HCT116 (cell line): ENCODE measurements at regions not wholly inside any gene's neighbourhood (a gene's known extent, or its start where the extent isn't known, plus 50 kb on each side); places are given as distances from the start of the nearest gene placed in this dataset.

ENCODE experiments used
- ATAC-seq: fragments of 200-7000 bp; cut with Tn5 transposase; 2 replicates; pipeline ENCODE4 v1.9.1; 2020; ENCODE audit warnings: mild to moderate bottlenecking, moderate library complexity
- BruUV-seq: library from RNA; stranded (reverse); fragments of 400-500 nt; replicated peaks from 2 replicates; lab custom pipeline; 2021; lab: Mats Ljungman, UMichigan
- CTCF ChIA-PET: fragments of 300-600 bp; sonication (Branson Sonifier 250); formaldehyde crosslinking; loops from one replicate; lab custom pipeline; 2021; ENCODE audit warnings: antibody characterized with exemption; lab: Charles Lee
- POLR2A ChIA-PET: fragments of 300-600, 350-600 bp; sonication (Branson Sonifier 250); formaldehyde crosslinking; loops from one replicate; lab custom pipeline; 2021; ENCODE audit warnings: antibody characterized with exemption; lab: Charles Lee
- RAD21 ChIA-PET, 2 experiments: fragments of 300-600 bp; sonication (Branson Sonifier 250); formaldehyde crosslinking; loops; one replicate each; lab custom pipeline; 2023; ENCODE audit warnings: low total read pairs in 2 of 2; ENCODE audit not compliant: uncharacterized antibody in 2 of 2, unreplicated experiment in 2 of 2, low non-redundant PET in 1 of 2; lab: Charles Lee
- DNase-seq: peaks from one replicate; pipeline ENCODE4 v3.0.0-alpha.2; 2010; ENCODE audit warnings: low read depth, low spot score
- H2AFZ ChIP-seq: fragments of 200-600 bp; shearing (Covaris generic), sonication (generic); 2 replicates; pipeline ENCODE4 v1.6.1; 2017; ENCODE audit warnings: low read depth, mixed run types, mixed read lengths, antibody characterized with exemption, low read length; ENCODE audit not compliant: poor library complexity, severe bottlenecking
- H3K27ac ChIP-seq: 2 replicates; pipeline ENCODE4 v1.5.1; 2012; ENCODE audit warnings: low read depth, low read length
- H3K27me3 ChIP-seq: fragments of 200-600 bp; sonication (generic); 2 replicates; pipeline ENCODE4 v1.6.1; 2016; ENCODE audit warnings: mixed run types, low read length, mixed read lengths; ENCODE audit not compliant: insufficient read depth
- H3K36me3 ChIP-seq, 2 experiments: fragments of 200-500 bp in 1 of 2; fragments of 200-600 bp in 1 of 2; sonication (Bioruptor generic) in 1 of 2; sonication (generic) in 1 of 2; 2 replicates each; pipeline versions ENCODE4 v1.5.1 to v1.6.1; 2014 to 2016; ENCODE audit warnings: low read length in 2 of 2, inconsistent platforms in 1 of 2, mixed read lengths in 1 of 2, mixed run types in 1 of 2; ENCODE audit not compliant: insufficient read depth in 2 of 2, control insufficient read depth in 1 of 2
- H3K4me1 ChIP-seq, 2 experiments: fragments of 200-600 bp in 1 of 2; sonication (generic) in 1 of 2; 2 replicates each; pipeline versions ENCODE4 v1.5.1 to v1.6.1; 2012 to 2017; ENCODE audit warnings: low read length in 2 of 2, inconsistent platforms in 1 of 2, mild to moderate bottlenecking in 1 of 2, mixed read lengths in 1 of 2, mixed run types in 1 of 2, moderate library complexity in 1 of 2; ENCODE audit not compliant: insufficient read depth in 2 of 2, control insufficient read depth in 1 of 2
- H3K4me2 ChIP-seq: fragments of 200-600 bp; sonication (generic); 2 replicates; pipeline ENCODE4 v1.6.1; 2017; ENCODE audit warnings: mixed run types, low read length, mixed read lengths
- H3K4me3 ChIP-seq, 2 experiments: fragments of 200-600 bp in 1 of 2; sonication (generic) in 1 of 2; replicated peaks in 1 of 2; 2 replicates each; pipeline ENCODE4 v1.5.1; 2011 to 2016; ENCODE audit warnings: low read length in 2 of 2, control low read depth in 1 of 2, low read depth in 1 of 2, mild to moderate bottlenecking in 1 of 2, mixed read lengths in 1 of 2, mixed run types in 1 of 2
- H3K79me2 ChIP-seq: fragments of 200-600 bp; sonication (generic); 2 replicates; pipeline ENCODE4 v1.6.1; 2017; ENCODE audit warnings: mild to moderate bottlenecking, mixed run types, low read length, moderate library complexity, mixed read lengths; ENCODE audit not compliant: insufficient read depth
- H3K9ac ChIP-seq: fragments of 200-600 bp; sonication (generic); 2 replicates; pipeline ENCODE4 v1.6.1; 2016; ENCODE audit warnings: low read length, mixed read lengths
- H3K9me2 ChIP-seq: fragments of 200-600 bp; sonication (generic), shearing (Covaris generic); 2 replicates; pipeline ENCODE4 v1.6.1; 2017; ENCODE audit warnings: mixed run types, mild to moderate bottlenecking, moderate library complexity; ENCODE audit not compliant: insufficient read depth
- H3K9me3 ChIP-seq, 2 experiments: fragments of 200-500 bp in 1 of 2; fragments of 200-600 bp in 1 of 2; sonication (Bioruptor generic) in 1 of 2; sonication (generic) in 1 of 2; 2 replicates each; pipeline ENCODE4 v1.6.1; 2014 to 2017; ENCODE audit warnings: low read length in 2 of 2, mixed read lengths in 2 of 2, inconsistent platforms in 1 of 2, low read depth in 1 of 2, mild to moderate bottlenecking in 1 of 2, mixed run types in 1 of 2, moderate library complexity in 1 of 2; ENCODE audit not compliant: control insufficient read depth in 1 of 2, insufficient read depth in 1 of 2
- H4K20me1 ChIP-seq: fragments of 200-600 bp; sonication (generic), shearing (Covaris generic); 2 replicates; pipeline ENCODE4 v1.6.1; 2017; ENCODE audit warnings: mixed run types, mild to moderate bottlenecking, moderate library complexity; ENCODE audit not compliant: insufficient read depth
- CTCF ChIP-seq, 3 experiments: fragments of 200-600 bp in 1 of 3; sonication (generic) in 1 of 3; IDR thresholded peaks in 2 of 3; conservative IDR thresholded peaks in 1 of 3; 2 replicates each; pipeline ENCODE4 v1.5.1; 2012 to 2017; ENCODE audit warnings: low read depth in 2 of 3, low read length in 2 of 3, antibody characterized with exemption in 1 of 3, borderline replicate concordance in 1 of 3, control low read depth in 1 of 3, mild to moderate bottlenecking in 1 of 3, mixed read lengths in 1 of 3, mixed run types in 1 of 3, moderate library complexity in 1 of 3; ENCODE audit not compliant: insufficient read depth in 1 of 3
- EGR1 ChIP-seq: IDR thresholded peaks from 2 replicates; pipeline ENCODE4 v1.6.1; 2012; ENCODE audit warnings: low read depth
- ELF1 ChIP-seq: IDR thresholded peaks from 2 replicates; pipeline ENCODE4 v1.6.1; 2012; ENCODE audit warnings: low read depth, borderline replicate concordance
- EZH2phosphoT487 ChIP-seq: fragments of 200-600 bp; IDR thresholded peaks from 2 replicates; pipeline ENCODE4 v1.6.1; 2018; ENCODE audit warnings: antibody characterized with exemption, borderline replicate concordance
- MAX ChIP-seq: IDR thresholded peaks from 2 replicates; pipeline ENCODE4 v1.6.1; 2012
- POLR2A ChIP-seq: IDR thresholded peaks from 2 replicates; pipeline ENCODE4 v1.7.0; 2011; ENCODE audit warnings: borderline replicate concordance; ENCODE audit not compliant: insufficient read depth, insufficient read length; ENCODE audit errors: extremely low read depth
- POLR2AphosphoS5 ChIP-seq: IDR thresholded peaks from 2 replicates; pipeline ENCODE4 v1.6.1; 2011; ENCODE audit warnings: mild to moderate bottlenecking, low read depth, low read length, moderate library complexity
- RAD21 ChIP-seq: IDR thresholded peaks from 2 replicates; pipeline ENCODE4 v1.6.1; 2012; ENCODE audit warnings: low read depth, mild to moderate bottlenecking
- SP1 ChIP-seq: IDR thresholded peaks from 2 replicates; pipeline ENCODE4 v1.6.1; 2012; ENCODE audit warnings: low read depth
- SRF ChIP-seq: IDR thresholded peaks from 2 replicates; pipeline ENCODE4 v1.6.1; 2012; ENCODE audit warnings: low read depth
- TCF7L2 ChIP-seq: IDR thresholded peaks from 2 replicates; pipeline ENCODE4 v1.7.0; 2011; ENCODE audit warnings: borderline replicate concordance, inconsistent platforms; ENCODE audit not compliant: insufficient read depth, insufficient read length; ENCODE audit errors: extremely low read depth
- ZFX ChIP-seq: fragments of 450-650 bp; IDR thresholded peaks from 2 replicates; pipeline ENCODE4 v1.6.1; 2017
- ZNF274 ChIP-seq: fragments of 200-500 bp; sonication (Bioruptor generic); IDR thresholded peaks from 2 replicates; pipeline ENCODE4 v1.6.1; 2014; ENCODE audit warnings: mild to moderate bottlenecking, low read depth, low read length, inconsistent platforms
- intact Hi-C: fragments of 100-400 bp; cut with micrococcal nuclease; formaldehyde crosslinking; loops from 2 replicates; pipeline ENCODE4 v1.10.0; 2022
- TF ChIP-seq, protein P1 (sequence below): IDR thresholded peaks from 2 replicates; pipeline ENCODE4 v1.6.1; 2011; ENCODE audit warnings: mild to moderate bottlenecking, low read length, moderate library complexity; ENCODE audit not compliant: insufficient replicate concordance; ENCODE audit errors: extremely low read depth

GRCh38 chrX:26613956-26614355, 398.0 kb downstream of the MAGEB5 start:
- Histone ChIP-seq H3K27me3 (no peaks in the 10 kb centered on the region), H3K4me3 (no peak overlapping the region), H3K4me2 (no peak overlapping the region), H3K9me3 (no peaks in the 10 kb centered on the region), H3K27ac (no peak overlapping the region), H3K9me2 (no peaks in the 10 kb centered on the region), H3K9ac (no peak overlapping the region), H4K20me1 (no peaks in the 10 kb centered on the region), H3K4me1 (no peaks in the 10 kb centered on the region), H3K79me2 (no peaks in the 10 kb centered on the region), H2AFZ (no peak overlapping the region), H3K36me3 (no peaks in the 10 kb centered on the region)
- BruUV-seq, result no TSS peak
- DNase-seq, result no peak
- RAD21 ChIA-PET, result no interaction called here
- ATAC-seq, result no peak
- POLR2A ChIA-PET, result no interaction called here
- TF ChIP-seq ZFX, result no peak
- TF ChIP-seq, protein P1, sequence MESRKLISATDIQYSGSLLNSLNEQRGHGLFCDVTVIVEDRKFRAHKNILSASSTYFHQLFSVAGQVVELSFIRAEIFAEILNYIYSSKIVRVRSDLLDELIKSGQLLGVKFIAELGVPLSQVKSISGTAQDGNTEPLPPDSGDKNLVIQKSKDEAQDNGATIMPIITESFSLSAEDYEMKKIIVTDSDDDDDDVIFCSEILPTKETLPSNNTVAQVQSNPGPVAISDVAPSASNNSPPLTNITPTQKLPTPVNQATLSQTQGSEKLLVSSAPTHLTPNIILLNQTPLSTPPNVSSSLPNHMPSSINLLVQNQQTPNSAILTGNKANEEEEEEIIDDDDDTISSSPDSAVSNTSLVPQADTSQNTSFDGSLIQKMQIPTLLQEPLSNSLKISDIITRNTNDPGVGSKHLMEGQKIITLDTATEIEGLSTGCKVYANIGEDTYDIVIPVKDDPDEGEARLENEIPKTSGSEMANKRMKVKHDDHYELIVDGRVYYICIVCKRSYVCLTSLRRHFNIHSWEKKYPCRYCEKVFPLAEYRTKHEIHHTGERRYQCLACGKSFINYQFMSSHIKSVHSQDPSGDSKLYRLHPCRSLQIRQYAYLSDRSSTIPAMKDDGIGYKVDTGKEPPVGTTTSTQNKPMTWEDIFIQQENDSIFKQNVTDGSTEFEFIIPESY, result no peak
- no peak for TF ChIP-seq POLR2AphosphoS5
- no peak for TF ChIP-seq SRF
- no peak for TF ChIP-seq CTCF (IDR thresholded peaks at IDR 0.05 in 2 of 3, conservative IDR thresholded peaks at IDR 0.05 in 1 of 3; ENCODE audit: borderline replicate concordance in 1 of 3, insufficient read depth in 1 of 3, low read depth in 2 of 3, low read length in 2 of 3)
- no peak for TF ChIP-seq RAD21
- TF ChIP-seq EGR1, result no peak
- no peak for TF ChIP-seq TCF7L2
- TF ChIP-seq ELF1, result no peak
- no peak for TF ChIP-seq SP1
- no peak for TF ChIP-seq POLR2A
- no peak for TF ChIP-seq MAX
- no peak for TF ChIP-seq ZNF274
- no peak for TF ChIP-seq EZH2phosphoT487
- CTCF ChIA-PET, result no interaction called here
- intact Hi-C loops, result no loop called here
